ENCODE measurements at regions not wholly inside any gene's neighbourhood (a gene's known extent, or its start where the extent isn't known, plus 50 kb on each side); places are given as distances from the start of the nearest gene placed in this dataset.

GRCh38 chr9:100880284-100880683, 148.2 kb upstream of the PLPPR1 start:
- no peaks in the 10 kb centered on the region for H3K4me1 ChIP-seq (ENCODE audit: control insufficient read depth, insufficient read depth, low read length)
- ATAC-seq = no peak
- WGBS = 91% methylated on average over 2 of the region's 2 CpGs
- no peak overlapping the region for H3K4me3 ChIP-seq (ENCODE audit: low read length)
- intact Hi-C loops (cut with DNase I) = no loop called here
- H3K27me3 ChIP-seq (ENCODE audit: control insufficient read depth, insufficient read depth) = no peaks in the 10 kb centered on the region
- H3K9me3 ChIP-seq (ENCODE audit: control insufficient read depth, low read length) = no peaks in the 10 kb centered on the region
- no peak overlapping the region for H3K27ac ChIP-seq (ENCODE audit: low read length)
- DNase-seq = no peak

DNA sequence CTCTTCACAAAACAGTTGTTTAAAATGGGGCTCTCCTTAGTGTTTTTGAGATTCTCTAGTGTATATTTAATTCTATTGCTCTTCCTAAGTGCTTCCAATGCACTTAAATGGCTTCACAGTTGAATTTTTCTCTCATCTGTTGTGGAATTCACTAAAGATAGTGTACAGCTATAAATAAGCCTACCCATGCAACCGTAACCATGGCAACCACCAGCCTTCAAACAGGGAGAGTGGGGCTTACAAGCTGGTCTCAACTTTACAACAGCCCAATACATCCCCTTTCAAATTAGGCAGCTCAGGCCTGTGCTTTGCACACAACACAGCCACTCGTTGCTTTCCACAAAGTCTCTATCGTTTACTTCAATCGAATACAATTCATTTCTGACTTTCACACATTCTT, 144.0 kb upstream of the PLPPR1 start:
- ATAC-seq (no peak), DNase-seq (no peak)
- WGBS = 54% methylated on average over 4 of the region's 4 CpGs
- no peaks in the 10 kb centered on the region for H3K4me1 ChIP-seq (ENCODE audit: control insufficient read depth, insufficient read depth, low read length)
- H3K9me3 ChIP-seq (ENCODE audit: control insufficient read depth, low read length) = no peaks in the 10 kb centered on the region
- H3K27me3 ChIP-seq (ENCODE audit: control insufficient read depth, insufficient read depth) = no peaks in the 10 kb centered on the region
- intact Hi-C loops (cut with DNase I) = no loop called here
- no peak overlapping the region for H3K4me3 ChIP-seq (ENCODE audit: low read length)
- no peak overlapping the region for H3K27ac ChIP-seq (ENCODE audit: low read length)

DNA sequence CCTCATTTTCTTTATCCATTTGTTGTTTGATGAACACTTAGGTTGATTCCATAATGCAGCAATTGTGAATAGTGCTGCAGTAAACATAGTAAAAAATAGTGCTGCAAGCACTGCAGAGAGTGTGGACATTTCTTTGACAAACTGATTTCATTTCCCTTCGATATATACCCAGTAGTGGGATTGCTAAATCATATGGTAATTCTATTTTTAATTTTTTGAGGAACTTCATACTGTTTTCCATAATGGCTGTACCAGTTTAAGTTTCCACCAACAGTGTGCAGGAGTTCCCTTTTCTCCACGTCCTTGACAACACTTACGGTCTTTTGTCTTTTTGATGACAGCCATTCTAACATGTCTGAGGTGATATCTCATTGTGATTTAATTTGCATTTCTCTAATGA, 138.2 kb upstream of the PLPPR1 start:
- no peak for ATAC-seq
- no peak for DNase-seq
- no peaks in the 10 kb centered on the region for H3K9me3 ChIP-seq (ENCODE audit: control insufficient read depth, low read length)
- H3K4me1 ChIP-seq (ENCODE audit: control insufficient read depth, insufficient read depth, low read length) = no peaks in the 10 kb centered on the region
- no peaks in the 10 kb centered on the region for H3K27me3 ChIP-seq (ENCODE audit: control insufficient read depth, insufficient read depth)
- intact Hi-C loops (cut with DNase I) = no loop called here
- no peak overlapping the region for H3K4me3 ChIP-seq (ENCODE audit: low read length)
- WGBS = 67% methylated on average over 3 of the region's 3 CpGs
- H3K27ac ChIP-seq (ENCODE audit: low read length) = no peak overlapping the region

DNA sequence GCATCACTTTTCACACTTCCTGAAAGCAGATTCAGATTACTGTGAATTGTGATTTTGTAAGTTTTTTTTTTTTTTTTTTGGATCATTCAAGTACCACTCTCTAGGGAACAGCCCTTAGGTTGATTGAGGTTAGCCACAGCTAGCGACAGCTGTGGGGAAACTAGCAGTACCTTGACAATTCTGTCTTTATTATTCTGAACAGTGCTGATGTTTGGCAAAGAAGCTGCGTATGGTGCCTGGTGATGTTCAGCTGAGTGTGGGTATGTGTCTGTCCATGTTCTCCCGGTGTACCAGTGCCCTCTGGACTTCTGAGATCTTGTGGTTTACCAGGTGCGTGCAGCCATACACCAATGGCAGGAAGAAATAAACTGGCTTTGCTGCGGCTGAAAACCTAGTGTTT, 117.3 kb upstream of the PLPPR1 start:
- Histone ChIP-seq H3K4me3 (ENCODE audit: low read length) (no peak overlapping the region), H3K27me3 (ENCODE audit: control insufficient read depth, insufficient read depth) (no peaks in the 10 kb centered on the region), H3K9me3 (ENCODE audit: control insufficient read depth, low read length) (no peaks in the 10 kb centered on the region), H3K4me1 (ENCODE audit: control insufficient read depth, insufficient read depth, low read length) (no peaks in the 10 kb centered on the region), H3K27ac (ENCODE audit: low read length) (no peak overlapping the region)
- DNase-seq = no peak
- no peak for ATAC-seq
- 79% methylated on average over 5 of the region's 5 CpGs for WGBS
- intact Hi-C loops (cut with DNase I) = no loop called here

GRCh38 chr9:100913257-100913656, 115.3 kb upstream of the PLPPR1 start:
- intact Hi-C loops (cut with DNase I) = no loop called here
- WGBS = 46% methylated on average over 1 of the region's 1 CpG

GRCh38 chr9:100914266-100914665, 114.3 kb upstream of the PLPPR1 start:
- 77% methylated on average over 3 of the region's 3 CpGs for WGBS
- intact Hi-C loops (cut with DNase I) = no loop called here
- Histone ChIP-seq H3K4me1 (ENCODE audit: control insufficient read depth, insufficient read depth, low read length) (no peaks in the 10 kb centered on the region), H3K4me3 (ENCODE audit: low read length) (no peak overlapping the region), H3K27me3 (ENCODE audit: control insufficient read depth, insufficient read depth) (no peaks in the 10 kb centered on the region), H3K9me3 (ENCODE audit: control insufficient read depth, low read length) (no peaks in the 10 kb centered on the region), H3K27ac (ENCODE audit: low read length) (no peak overlapping the region)
- ATAC-seq (no peak), DNase-seq (no peak)

More at GRCh38 chr9:100913257-100913656, 115.3 kb upstream of the PLPPR1 start:
- H3K9me3 ChIP-seq (ENCODE audit: control insufficient read depth, low read length) = no peaks in the 10 kb centered on the region
- no peak overlapping the region for H3K4me3 ChIP-seq (ENCODE audit: low read length)
- no peak overlapping the region for H3K27ac ChIP-seq (ENCODE audit: low read length)
- DNase-seq (no peak), ATAC-seq (no peak)
- H3K27me3 ChIP-seq (ENCODE audit: control insufficient read depth, insufficient read depth) = no peaks in the 10 kb centered on the region
- no peaks in the 10 kb centered on the region for H3K4me1 ChIP-seq (ENCODE audit: control insufficient read depth, insufficient read depth, low read length)

GRCh38 chr9:100919506-100919905, 109.0 kb upstream of the PLPPR1 start:
- Histone ChIP-seq H3K27me3 (ENCODE audit: control insufficient read depth, insufficient read depth) (no peaks in the 10 kb centered on the region), H3K4me3 (ENCODE audit: low read length) (no peak overlapping the region), H3K9me3 (ENCODE audit: control insufficient read depth, low read length) (no peaks in the 10 kb centered on the region), H3K27ac (ENCODE audit: low read length) (no peak overlapping the region), H3K4me1 (ENCODE audit: control insufficient read depth, insufficient read depth, low read length) (no peaks in the 10 kb centered on the region)
- intact Hi-C loops (cut with DNase I) = no loop called here
- ATAC-seq = no peak
- 94% methylated on average over 3 of the region's 3 CpGs for WGBS
- DNase-seq = no peak

DNA sequence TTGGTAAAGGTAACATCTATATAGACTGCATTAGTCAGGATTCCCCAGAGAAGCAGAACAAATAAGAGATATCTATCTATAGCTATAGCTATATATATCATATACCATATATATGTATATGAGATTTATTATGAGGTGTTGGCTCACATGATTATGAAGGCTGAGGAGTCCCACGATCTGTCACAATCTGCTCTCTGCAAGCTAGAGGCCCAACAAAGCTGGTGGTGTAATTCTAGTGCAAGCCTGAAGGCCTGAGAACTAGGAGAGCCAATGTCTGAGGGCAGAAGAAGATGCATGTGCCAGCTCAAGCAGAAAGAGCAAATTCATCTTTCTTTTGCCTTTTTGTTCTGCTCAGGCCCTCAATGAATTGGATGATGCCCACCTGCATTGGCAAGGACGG, 102.2 kb upstream of the PLPPR1 start:
- ATAC-seq (no peak), DNase-seq (no peak)
- Histone ChIP-seq H3K27me3 (ENCODE audit: control insufficient read depth, insufficient read depth) (no peaks in the 10 kb centered on the region), H3K9me3 (ENCODE audit: control insufficient read depth, low read length) (no peaks in the 10 kb centered on the region), H3K4me1 (ENCODE audit: control insufficient read depth, insufficient read depth, low read length) (no peaks in the 10 kb centered on the region), H3K27ac (ENCODE audit: low read length) (no peak overlapping the region), H3K4me3 (ENCODE audit: low read length) (no peak overlapping the region)
- 65% methylated on average over 2 of the region's 2 CpGs for WGBS
- intact Hi-C loops (cut with DNase I) = no loop called here

DNA sequence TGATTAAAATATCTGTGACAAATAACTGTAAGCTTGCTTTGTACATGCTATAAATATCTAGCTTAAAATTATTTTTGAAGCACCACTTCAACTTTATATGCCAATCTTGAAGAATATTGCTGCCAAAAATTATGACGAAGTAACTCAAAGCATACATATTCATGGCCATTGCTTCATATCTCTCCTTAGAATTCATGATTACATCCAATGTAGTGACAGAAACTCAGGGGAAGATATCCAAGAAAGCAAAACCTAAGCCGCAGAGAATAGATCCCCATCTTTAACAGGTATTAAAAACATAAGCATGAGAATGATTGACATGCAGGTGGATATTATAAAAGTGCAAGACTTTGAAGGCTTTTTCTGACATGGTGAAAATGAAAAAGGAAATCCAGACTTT, 100.8 kb upstream of the PLPPR1 start:
- no peaks in the 10 kb centered on the region for H3K4me1 ChIP-seq (ENCODE audit: control insufficient read depth, insufficient read depth, low read length)
- WGBS = 79% methylated on average over 2 of the region's 2 CpGs
- DNase-seq (no peak), ATAC-seq (no peak)
- intact Hi-C loops (cut with DNase I) = no loop called here
- H3K27ac ChIP-seq (ENCODE audit: low read length) = no peak overlapping the region
- no peaks in the 10 kb centered on the region for H3K27me3 ChIP-seq (ENCODE audit: control insufficient read depth, insufficient read depth)
- H3K4me3 ChIP-seq (ENCODE audit: low read length) = no peak overlapping the region
- H3K9me3 ChIP-seq (ENCODE audit: control insufficient read depth, low read length) = no peaks in the 10 kb centered on the region

DNA sequence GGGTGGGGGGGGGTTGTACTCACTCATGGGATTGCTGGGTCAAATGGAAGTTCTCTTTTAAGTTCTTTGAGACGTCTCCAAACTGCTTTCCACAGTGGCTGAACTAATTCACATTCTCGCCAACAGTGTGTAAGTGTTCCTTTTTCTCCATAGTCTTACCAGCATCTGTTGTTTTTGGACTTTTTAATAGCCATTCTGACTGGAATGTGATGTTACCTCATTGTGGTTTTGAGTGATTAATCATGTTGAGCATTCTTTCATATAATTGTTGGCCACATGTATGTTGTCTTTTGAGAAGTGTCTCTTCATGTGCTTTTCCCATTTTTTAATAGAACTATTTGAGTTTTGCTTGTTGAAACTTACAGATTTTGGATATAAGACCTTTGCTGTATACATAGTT, 94.9 kb upstream of the PLPPR1 start:
- WGBS = 63% methylated on average over 2 of the region's 2 CpGs
- DNase-seq (no peak), ATAC-seq (no peak)
- Histone ChIP-seq H3K27ac (ENCODE audit: low read length) (no peak overlapping the region), H3K4me3 (ENCODE audit: low read length) (no peak overlapping the region), H3K9me3 (ENCODE audit: control insufficient read depth, low read length) (no peaks in the 10 kb centered on the region), H3K4me1 (ENCODE audit: control insufficient read depth, insufficient read depth, low read length) (no peaks in the 10 kb centered on the region), H3K27me3 (ENCODE audit: control insufficient read depth, insufficient read depth) (no peaks in the 10 kb centered on the region)
- intact Hi-C loops (cut with DNase I) = no loop called here

GRCh38 chr9:100937382-100937781, 91.1 kb upstream of the PLPPR1 start:
- ATAC-seq (no peak), DNase-seq (no peak)
- no peaks in the 10 kb centered on the region for H3K4me1 ChIP-seq (ENCODE audit: control insufficient read depth, insufficient read depth, low read length)
- H3K27ac ChIP-seq (ENCODE audit: low read length) = no peak overlapping the region
- no peak overlapping the region for H3K4me3 ChIP-seq (ENCODE audit: low read length)
- 58% methylated on average over 3 of the region's 3 CpGs for WGBS
- no peaks in the 10 kb centered on the region for H3K27me3 ChIP-seq (ENCODE audit: control insufficient read depth, insufficient read depth)
- intact Hi-C loops (cut with DNase I) = no loop called here
- no peaks in the 10 kb centered on the region for H3K9me3 ChIP-seq (ENCODE audit: control insufficient read depth, low read length)

DNA sequence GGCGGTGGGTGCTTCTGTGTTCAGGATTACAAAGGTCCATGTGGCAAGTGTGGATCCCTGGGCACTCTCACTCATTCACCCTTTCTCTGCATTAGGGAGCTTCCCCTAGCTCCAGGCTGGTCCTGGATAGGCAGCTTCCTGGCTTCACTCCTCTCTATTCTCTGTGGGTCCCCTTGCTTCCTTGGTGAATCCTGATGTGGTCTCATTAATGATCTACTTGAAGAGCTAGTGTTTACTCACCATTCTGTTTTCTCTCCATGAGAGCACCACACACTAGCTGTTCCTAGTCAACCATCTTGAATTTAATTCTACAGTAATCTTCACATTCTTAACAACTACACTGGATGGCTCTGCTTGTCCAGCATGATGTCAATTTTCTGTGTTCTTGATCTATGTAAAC, 90.0 kb upstream of the PLPPR1 start:
- Histone ChIP-seq H3K4me1 (ENCODE audit: control insufficient read depth, insufficient read depth, low read length) (no peaks in the 10 kb centered on the region), H3K27me3 (ENCODE audit: control insufficient read depth, insufficient read depth) (no peaks in the 10 kb centered on the region), H3K27ac (ENCODE audit: low read length) (no peak overlapping the region), H3K9me3 (ENCODE audit: control insufficient read depth, low read length) (no peaks in the 10 kb centered on the region), H3K4me3 (ENCODE audit: low read length) (no peak overlapping the region)
- intact Hi-C loops (cut with DNase I) = no loop called here
- ATAC-seq (no peak), DNase-seq (no peak)
- WGBS = 84% methylated on average over 1 of the region's 1 CpG
